Fibroblast of skin of back (primary cell): ENCODE measurements at regions not wholly inside any gene's neighbourhood (a gene's known extent, or its start where the extent isn't known, plus 50 kb on each side); places are given as distances from the start of the nearest gene placed in this dataset.

ENCODE experiments used
- DNase-seq: peaks from one replicate; pipeline ENCODE4 v3.0.0-alpha.2; 2013

DNA sequence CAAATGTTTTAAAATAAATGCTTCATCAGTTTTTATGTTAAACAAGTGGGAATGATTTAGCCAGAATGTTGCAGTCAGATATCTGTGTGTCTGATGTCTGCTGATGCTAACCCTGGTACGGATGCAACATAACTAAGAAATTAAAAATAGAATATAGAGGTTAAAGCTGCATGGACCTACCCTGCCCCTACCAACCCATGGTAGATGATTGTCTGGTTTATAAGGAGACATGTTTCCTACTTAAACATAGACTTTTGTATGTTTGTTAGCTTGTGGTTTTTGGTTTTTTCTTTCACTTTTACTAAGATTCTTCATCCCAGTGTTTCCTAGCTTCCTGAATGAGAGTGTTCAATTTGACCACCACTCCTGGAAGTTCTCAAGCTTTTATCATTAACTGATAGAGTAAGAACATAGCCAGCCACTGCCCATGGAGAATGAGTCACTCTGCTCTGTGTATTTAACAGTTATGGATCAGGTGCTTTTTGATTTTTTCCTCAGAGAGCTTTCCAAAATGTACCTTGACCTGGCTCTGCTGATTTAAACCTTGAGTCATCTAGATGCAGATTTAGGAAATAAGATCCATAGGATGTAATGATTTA lies 70.7 kb upstream of the VEPH1 start:
- DNase-seq = no peak

DNA sequence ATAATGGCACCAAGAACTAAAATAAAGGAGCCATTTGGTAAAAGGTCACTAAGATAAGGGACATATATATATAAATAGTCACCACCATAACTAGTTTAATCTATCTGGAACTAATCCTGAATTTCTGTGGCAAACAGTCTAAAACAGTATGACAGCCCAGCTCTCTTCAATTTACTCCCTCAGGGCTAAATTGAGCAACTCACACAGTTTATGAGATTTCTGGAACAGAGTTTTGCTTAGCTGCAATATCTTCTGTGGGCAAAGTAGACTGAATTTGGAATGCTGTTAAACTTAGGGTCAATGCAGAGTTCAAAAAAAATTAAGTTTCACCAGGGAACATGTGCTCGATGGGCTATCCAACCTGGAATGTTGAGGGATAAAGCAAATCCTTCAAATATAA lies 70.1 kb upstream of the VEPH1 start:
- no peak for DNase-seq

DNA sequence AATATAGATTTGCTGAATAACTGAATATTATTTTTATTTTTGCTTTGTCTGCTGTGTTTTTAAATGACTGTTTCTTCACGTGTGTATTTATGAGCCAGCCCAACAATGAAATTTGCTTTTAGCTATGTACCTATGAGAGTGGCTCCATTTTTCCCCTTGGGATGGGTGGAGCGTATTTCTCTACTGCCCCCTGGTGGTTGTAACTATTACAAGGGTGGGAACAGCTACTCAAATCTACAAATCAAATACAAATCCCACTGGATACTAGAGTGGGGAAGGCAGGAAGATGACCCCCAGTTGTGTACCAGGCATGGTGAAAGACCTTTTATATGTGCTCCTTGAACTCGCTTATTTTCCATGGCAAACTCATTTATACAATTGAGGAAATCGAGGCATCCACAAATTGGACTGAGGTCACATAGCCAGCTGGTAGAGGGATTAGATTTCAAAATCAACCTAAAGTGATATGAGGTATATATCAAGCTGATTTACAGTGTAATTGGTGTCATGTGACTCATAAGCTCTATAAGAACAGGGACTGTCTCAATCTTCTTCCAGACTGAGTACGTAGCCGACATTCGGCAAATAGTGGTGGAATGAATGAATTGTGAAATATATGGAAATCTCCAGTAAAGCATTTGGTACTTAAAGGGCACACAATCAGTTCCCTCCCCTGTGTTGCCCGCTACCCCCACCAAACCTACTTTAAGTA lies 69.5 kb upstream of the VEPH1 start:
- peak; percentile 58 for DNase-seq

- DNase-seq = no peak
Observed at GRCh38 chr3:157566596-157566995, 63.4 kb upstream of the VEPH1 start.

GRCh38 chr3:157559401-157559800 lies 56.2 kb upstream of the VEPH1 start:
- DNase-seq = no peak
